ENCODE measurements at regions not wholly inside any gene's neighbourhood (a gene's known extent, or its start where the extent isn't known, plus 50 kb on each side); places are given as distances from the start of the nearest gene placed in this dataset.

- Histone ChIP-seq H3K27me3 (ENCODE audit: insufficient read depth, low read length, poor library complexity, severe bottlenecking) (no peaks in the 10 kb centered on the region), H3K36me3 (ENCODE audit: insufficient read depth, low read length) (no peaks in the 10 kb centered on the region)
Measured at GRCh38 chr13:22137361-22138050, 466.6 kb downstream of the FGF9 start.

DNA sequence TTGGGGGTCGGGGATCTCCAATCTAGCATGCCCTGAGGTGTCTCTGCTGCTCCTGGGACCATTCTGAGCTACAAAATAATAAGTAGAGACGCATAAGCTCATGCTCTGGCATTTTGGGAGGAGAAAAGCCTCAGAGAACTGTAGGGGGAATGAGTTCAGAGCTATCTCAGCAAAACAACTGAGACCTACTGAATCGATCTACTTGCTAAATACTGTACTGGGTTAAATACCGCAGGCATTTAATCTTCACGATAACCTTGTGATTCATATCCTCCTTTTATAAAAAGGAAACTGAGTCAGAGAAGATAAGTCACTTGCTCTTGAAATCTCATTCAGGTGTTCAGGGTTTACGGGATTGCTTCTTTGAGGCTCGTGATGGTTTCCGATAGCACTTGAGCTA, 468.1 kb downstream of the FGF9 start:
- no peaks in the 10 kb centered on the region for H3K36me3 ChIP-seq (ENCODE audit: insufficient read depth, low read length)
- no peaks in the 10 kb centered on the region for H3F3A ChIP-seq (ENCODE audit: low read depth)
- H3K79me2 ChIP-seq (ENCODE audit: insufficient read depth, low read length) = no peaks in the 10 kb centered on the region
- TF ChIP-seq, protein P1, sequence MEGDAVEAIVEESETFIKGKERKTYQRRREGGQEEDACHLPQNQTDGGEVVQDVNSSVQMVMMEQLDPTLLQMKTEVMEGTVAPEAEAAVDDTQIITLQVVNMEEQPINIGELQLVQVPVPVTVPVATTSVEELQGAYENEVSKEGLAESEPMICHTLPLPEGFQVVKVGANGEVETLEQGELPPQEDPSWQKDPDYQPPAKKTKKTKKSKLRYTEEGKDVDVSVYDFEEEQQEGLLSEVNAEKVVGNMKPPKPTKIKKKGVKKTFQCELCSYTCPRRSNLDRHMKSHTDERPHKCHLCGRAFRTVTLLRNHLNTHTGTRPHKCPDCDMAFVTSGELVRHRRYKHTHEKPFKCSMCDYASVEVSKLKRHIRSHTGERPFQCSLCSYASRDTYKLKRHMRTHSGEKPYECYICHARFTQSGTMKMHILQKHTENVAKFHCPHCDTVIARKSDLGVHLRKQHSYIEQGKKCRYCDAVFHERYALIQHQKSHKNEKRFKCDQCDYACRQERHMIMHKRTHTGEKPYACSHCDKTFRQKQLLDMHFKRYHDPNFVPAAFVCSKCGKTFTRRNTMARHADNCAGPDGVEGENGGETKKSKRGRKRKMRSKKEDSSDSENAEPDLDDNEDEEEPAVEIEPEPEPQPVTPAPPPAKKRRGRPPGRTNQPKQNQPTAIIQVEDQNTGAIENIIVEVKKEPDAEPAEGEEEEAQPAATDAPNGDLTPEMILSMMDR (conservative IDR thresholded peaks at IDR 0.05; ENCODE audit: low read length) = no peak
- no peak for TF ChIP-seq EZH2phosphoT487 (IDR thresholded peaks at IDR 0.05; ENCODE audit: borderline replicate concordance)
- no peaks in the 10 kb centered on the region for H3K4me1 ChIP-seq (ENCODE audit: insufficient read depth, low read length, poor library complexity, severe bottlenecking)
- H3K9me3 ChIP-seq (ENCODE audit: insufficient read depth, low read depth, low read length) = no peaks in the 10 kb centered on the region
- no peak overlapping the region for H3K4me3 ChIP-seq (ENCODE audit: low read length, poor library complexity, severe bottlenecking)
- H2AFZ ChIP-seq (ENCODE audit: low read length) = no peak overlapping the region
- H4K20me1 ChIP-seq (ENCODE audit: insufficient read depth, low read length, poor library complexity, severe bottlenecking) = no peaks in the 10 kb centered on the region
- no peak overlapping the region for H3K9ac ChIP-seq (ENCODE audit: low read depth, low read length, poor library complexity, severe bottlenecking)
- H3K9me2 ChIP-seq (replicated peaks; ENCODE audit: low read depth, low read length) = no peaks in the 10 kb centered on the region
- H3K27me3 ChIP-seq (ENCODE audit: insufficient read depth, low read length, poor library complexity, severe bottlenecking) = no peaks in the 10 kb centered on the region
- no peak overlapping the region for H3K4me2 ChIP-seq (ENCODE audit: low read depth, low read length, poor library complexity, severe bottlenecking)

More at GRCh38 chr13:22137361-22138050, 466.6 kb downstream of the FGF9 start:
- Histone ChIP-seq H3K4me3 (ENCODE audit: low read length, poor library complexity, severe bottlenecking) (no peak overlapping the region), H4K20me1 (ENCODE audit: insufficient read depth, low read length, poor library complexity, severe bottlenecking) (no peaks in the 10 kb centered on the region), H3K9ac (ENCODE audit: low read depth, low read length, poor library complexity, severe bottlenecking) (no peak overlapping the region), H3F3A (ENCODE audit: low read depth) (no peaks in the 10 kb centered on the region), H3K79me2 (ENCODE audit: insufficient read depth, low read length) (no peaks in the 10 kb centered on the region), H3K4me2 (ENCODE audit: low read depth, low read length, poor library complexity, severe bottlenecking) (no peak overlapping the region), H3K9me3 (ENCODE audit: insufficient read depth, low read depth, low read length) (no peaks in the 10 kb centered on the region), H3K9me2 (replicated peaks; ENCODE audit: low read depth, low read length) (no peaks in the 10 kb centered on the region), H2AFZ (ENCODE audit: low read length) (no peak overlapping the region), H3K4me1 (ENCODE audit: insufficient read depth, low read length, poor library complexity, severe bottlenecking) (no peaks in the 10 kb centered on the region)
- no peak for TF ChIP-seq EZH2phosphoT487 (IDR thresholded peaks at IDR 0.05; ENCODE audit: borderline replicate concordance)

DNA sequence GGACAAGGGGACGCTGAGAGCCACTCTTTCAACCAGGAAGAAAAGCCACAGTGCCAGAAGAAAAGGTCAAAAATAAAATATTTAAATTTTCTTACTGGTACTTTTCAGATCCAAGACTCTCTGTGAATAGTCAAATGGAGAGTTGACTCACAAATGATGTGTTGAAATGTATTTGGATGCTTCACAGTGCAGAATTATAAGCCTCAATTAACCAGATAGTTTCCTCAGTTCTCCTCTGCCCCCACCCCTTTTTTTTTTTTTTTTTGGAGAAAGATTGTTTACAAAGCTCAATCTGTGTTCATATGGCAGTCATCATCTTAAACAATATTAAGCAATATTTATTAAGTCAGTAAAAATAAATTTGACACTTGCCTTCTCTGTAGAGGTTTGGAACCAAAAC, 470.8 kb downstream of the FGF9 start:
- Histone ChIP-seq H4K20me1 (ENCODE audit: insufficient read depth, low read length, poor library complexity, severe bottlenecking) (no peaks in the 10 kb centered on the region), H3K4me2 (ENCODE audit: low read depth, low read length, poor library complexity, severe bottlenecking) (no peak overlapping the region), H3K9me3 (ENCODE audit: insufficient read depth, low read depth, low read length) (no peaks in the 10 kb centered on the region), H3K9ac (ENCODE audit: low read depth, low read length, poor library complexity, severe bottlenecking) (no peak overlapping the region), H3K27me3 (ENCODE audit: insufficient read depth, low read length, poor library complexity, severe bottlenecking) (no peaks in the 10 kb centered on the region), H3K79me2 (ENCODE audit: insufficient read depth, low read length) (no peaks in the 10 kb centered on the region), H3K4me1 (ENCODE audit: insufficient read depth, low read length, poor library complexity, severe bottlenecking) (no peaks in the 10 kb centered on the region), H3K36me3 (ENCODE audit: insufficient read depth, low read length) (no peaks in the 10 kb centered on the region), H2AFZ (ENCODE audit: low read length) (no peak overlapping the region), H3F3A (ENCODE audit: low read depth) (no peaks in the 10 kb centered on the region), H3K9me2 (replicated peaks; ENCODE audit: low read depth, low read length) (no peaks in the 10 kb centered on the region), H3K4me3 (ENCODE audit: low read length, poor library complexity, severe bottlenecking) (no peak overlapping the region)
- TF ChIP-seq EZH2phosphoT487 (IDR thresholded peaks at IDR 0.05; ENCODE audit: borderline replicate concordance) = no peak
- TF ChIP-seq, protein P1 (conservative IDR thresholded peaks at IDR 0.05; ENCODE audit: low read length) = no peak

GRCh38 chr13:22143671-22144070, 472.8 kb downstream of the FGF9 start:
- Histone ChIP-seq H3K27me3 (ENCODE audit: insufficient read depth, low read length, poor library complexity, severe bottlenecking) (no peaks in the 10 kb centered on the region), H2AFZ (ENCODE audit: low read length) (no peak overlapping the region), H3K4me2 (ENCODE audit: low read depth, low read length, poor library complexity, severe bottlenecking) (no peak overlapping the region), H3K9me2 (replicated peaks; ENCODE audit: low read depth, low read length) (no peaks in the 10 kb centered on the region), H4K20me1 (ENCODE audit: insufficient read depth, low read length, poor library complexity, severe bottlenecking) (no peaks in the 10 kb centered on the region), H3K9me3 (ENCODE audit: insufficient read depth, low read depth, low read length) (no peaks in the 10 kb centered on the region), H3K9ac (ENCODE audit: low read depth, low read length, poor library complexity, severe bottlenecking) (no peak overlapping the region), H3K79me2 (ENCODE audit: insufficient read depth, low read length) (no peaks in the 10 kb centered on the region), H3K36me3 (ENCODE audit: insufficient read depth, low read length) (no peaks in the 10 kb centered on the region), H3K4me3 (ENCODE audit: low read length, poor library complexity, severe bottlenecking) (no peak overlapping the region), H3K4me1 (ENCODE audit: insufficient read depth, low read length, poor library complexity, severe bottlenecking) (no peaks in the 10 kb centered on the region), H3F3A (ENCODE audit: low read depth) (no peaks in the 10 kb centered on the region)
- TF ChIP-seq EZH2phosphoT487 (IDR thresholded peaks at IDR 0.05; ENCODE audit: borderline replicate concordance) = no peak
- TF ChIP-seq, protein P1 (conservative IDR thresholded peaks at IDR 0.05; ENCODE audit: low read length) = no peak
